HL-60 (cell line): ENCODE measurements at regions not wholly inside any gene's neighbourhood (a gene's known extent, or its start where the extent isn't known, plus 50 kb on each side); places are given as distances from the start of the nearest gene placed in this dataset.

ENCODE experiments used
- DNase-seq, 2 experiments: peaks; one replicate each; pipeline ENCODE4 v3.0.0-alpha.2; 2010 to 2020; ENCODE audit warnings: low read depth in 1 of 2, low spot score in 1 of 2
- H3K27ac ChIP-seq: fragments of 250-450 bp; sonication (Bioruptor Pico); replicated peaks from 2 replicates; pipeline ENCODE4 v1.5.1; 2020; ENCODE audit warnings: mild to moderate bottlenecking, moderate library complexity
- H3K27me3 ChIP-seq: fragments of 250-450 bp; sonication (Bioruptor Pico); 2 replicates; pipeline ENCODE4 v1.5.1; 2021; ENCODE audit warnings: mild to moderate bottlenecking, moderate library complexity; ENCODE audit not compliant: insufficient read depth, poor library complexity, severe bottlenecking
- H3K4me3 ChIP-seq: replicated peaks from 2 replicates; pipeline ENCODE4 v1.5.1; 2011; ENCODE audit warnings: mild to moderate bottlenecking, control low read depth, low read length; ENCODE audit not compliant: insufficient read depth
- GABPA ChIP-seq: IDR thresholded peaks from 2 replicates; pipeline ENCODE4 v1.6.1; 2012; ENCODE audit warnings: low read depth
- POLR2AphosphoS5 ChIP-seq: IDR thresholded peaks from 2 replicates; pipeline ENCODE4 v1.6.1; 2012; ENCODE audit warnings: low read depth
- SPI1 ChIP-seq: IDR thresholded peaks from 2 replicates; pipeline ENCODE4 v1.6.1; 2012; ENCODE audit warnings: low read depth, mild to moderate bottlenecking, borderline replicate concordance
- TF ChIP-seq, protein P1 (sequence below): IDR thresholded peaks from one replicate; pipeline ENCODE4 v1.5.1; 2011; ENCODE audit warnings: low read length, control low read depth, inconsistent platforms; ENCODE audit not compliant: insufficient read depth
- TF ChIP-seq, protein P2 (sequence below): IDR thresholded peaks from 2 replicates; pipeline ENCODE4 v1.6.1; 2012; ENCODE audit warnings: low read depth; ENCODE audit not compliant: insufficient replicate concordance

DNA sequence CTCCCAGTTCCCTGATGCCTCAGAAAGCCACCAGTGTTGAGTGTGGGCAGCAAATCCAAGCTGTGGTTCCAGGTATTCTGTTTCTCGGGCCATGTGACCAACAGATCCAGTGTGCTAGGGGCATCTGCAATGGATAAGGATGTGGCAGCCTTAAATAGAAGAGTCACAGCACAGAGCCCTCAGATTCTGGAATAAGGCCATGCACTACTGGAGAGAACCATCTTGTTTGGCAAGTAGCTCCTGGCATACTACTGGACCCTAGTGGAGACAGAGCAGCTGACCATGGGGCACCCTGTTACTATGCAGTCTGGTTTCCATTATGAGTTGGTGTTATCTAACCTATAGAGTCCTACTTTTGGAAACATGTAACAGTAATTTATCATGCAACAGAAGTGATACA lies 53.3 kb upstream of the ZBTB7C start:
- no peak overlapping the region for H3K27ac ChIP-seq
- TF ChIP-seq POLR2AphosphoS5 (no peak), GABPA (no peak), SPI1 (no peak)
- TF ChIP-seq, protein P1, sequence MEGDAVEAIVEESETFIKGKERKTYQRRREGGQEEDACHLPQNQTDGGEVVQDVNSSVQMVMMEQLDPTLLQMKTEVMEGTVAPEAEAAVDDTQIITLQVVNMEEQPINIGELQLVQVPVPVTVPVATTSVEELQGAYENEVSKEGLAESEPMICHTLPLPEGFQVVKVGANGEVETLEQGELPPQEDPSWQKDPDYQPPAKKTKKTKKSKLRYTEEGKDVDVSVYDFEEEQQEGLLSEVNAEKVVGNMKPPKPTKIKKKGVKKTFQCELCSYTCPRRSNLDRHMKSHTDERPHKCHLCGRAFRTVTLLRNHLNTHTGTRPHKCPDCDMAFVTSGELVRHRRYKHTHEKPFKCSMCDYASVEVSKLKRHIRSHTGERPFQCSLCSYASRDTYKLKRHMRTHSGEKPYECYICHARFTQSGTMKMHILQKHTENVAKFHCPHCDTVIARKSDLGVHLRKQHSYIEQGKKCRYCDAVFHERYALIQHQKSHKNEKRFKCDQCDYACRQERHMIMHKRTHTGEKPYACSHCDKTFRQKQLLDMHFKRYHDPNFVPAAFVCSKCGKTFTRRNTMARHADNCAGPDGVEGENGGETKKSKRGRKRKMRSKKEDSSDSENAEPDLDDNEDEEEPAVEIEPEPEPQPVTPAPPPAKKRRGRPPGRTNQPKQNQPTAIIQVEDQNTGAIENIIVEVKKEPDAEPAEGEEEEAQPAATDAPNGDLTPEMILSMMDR = no peak
- TF ChIP-seq, protein P2, sequence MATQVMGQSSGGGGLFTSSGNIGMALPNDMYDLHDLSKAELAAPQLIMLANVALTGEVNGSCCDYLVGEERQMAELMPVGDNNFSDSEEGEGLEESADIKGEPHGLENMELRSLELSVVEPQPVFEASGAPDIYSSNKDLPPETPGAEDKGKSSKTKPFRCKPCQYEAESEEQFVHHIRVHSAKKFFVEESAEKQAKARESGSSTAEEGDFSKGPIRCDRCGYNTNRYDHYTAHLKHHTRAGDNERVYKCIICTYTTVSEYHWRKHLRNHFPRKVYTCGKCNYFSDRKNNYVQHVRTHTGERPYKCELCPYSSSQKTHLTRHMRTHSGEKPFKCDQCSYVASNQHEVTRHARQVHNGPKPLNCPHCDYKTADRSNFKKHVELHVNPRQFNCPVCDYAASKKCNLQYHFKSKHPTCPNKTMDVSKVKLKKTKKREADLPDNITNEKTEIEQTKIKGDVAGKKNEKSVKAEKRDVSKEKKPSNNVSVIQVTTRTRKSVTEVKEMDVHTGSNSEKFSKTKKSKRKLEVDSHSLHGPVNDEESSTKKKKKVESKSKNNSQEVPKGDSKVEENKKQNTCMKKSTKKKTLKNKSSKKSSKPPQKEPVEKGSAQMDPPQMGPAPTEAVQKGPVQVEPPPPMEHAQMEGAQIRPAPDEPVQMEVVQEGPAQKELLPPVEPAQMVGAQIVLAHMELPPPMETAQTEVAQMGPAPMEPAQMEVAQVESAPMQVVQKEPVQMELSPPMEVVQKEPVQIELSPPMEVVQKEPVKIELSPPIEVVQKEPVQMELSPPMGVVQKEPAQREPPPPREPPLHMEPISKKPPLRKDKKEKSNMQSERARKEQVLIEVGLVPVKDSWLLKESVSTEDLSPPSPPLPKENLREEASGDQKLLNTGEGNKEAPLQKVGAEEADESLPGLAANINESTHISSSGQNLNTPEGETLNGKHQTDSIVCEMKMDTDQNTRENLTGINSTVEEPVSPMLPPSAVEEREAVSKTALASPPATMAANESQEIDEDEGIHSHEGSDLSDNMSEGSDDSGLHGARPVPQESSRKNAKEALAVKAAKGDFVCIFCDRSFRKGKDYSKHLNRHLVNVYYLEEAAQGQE = no peak
- DNase-seq = no peak
- peaks cover 8% of the 10 kb centered on the region for H3K27me3 ChIP-seq
- H3K4me3 ChIP-seq = no peak overlapping the region

DNA sequence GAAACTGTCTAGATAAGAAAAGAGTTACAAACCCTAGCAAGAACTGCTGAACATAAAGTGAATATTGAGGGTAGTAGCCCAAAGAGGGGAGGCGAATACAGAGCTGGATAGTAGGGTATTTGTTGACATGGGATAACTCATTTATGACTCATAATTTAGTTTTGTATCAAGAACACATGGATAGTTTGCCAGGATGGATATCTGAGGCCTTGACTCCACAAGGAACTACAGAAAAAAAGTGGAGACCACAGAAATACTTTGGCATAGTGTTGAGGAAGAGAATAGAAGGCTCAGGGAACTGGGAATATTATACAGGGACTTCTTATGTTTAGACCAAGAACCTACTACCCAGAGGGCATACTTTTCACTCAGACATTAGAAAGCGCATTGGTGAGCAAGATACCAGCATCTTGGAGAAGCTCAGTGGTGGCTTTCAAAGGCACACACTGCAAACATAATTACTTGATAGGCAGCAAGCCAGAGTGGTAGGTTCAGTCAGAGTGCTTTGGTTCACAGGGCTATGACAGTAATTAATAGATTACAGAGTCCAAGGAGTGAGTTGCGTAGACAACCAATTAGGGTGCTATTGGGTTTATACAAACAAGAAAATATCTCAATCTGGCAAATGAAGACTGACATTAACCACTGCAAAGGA lies 51.9 kb upstream of the ZBTB7C start:
- Histone ChIP-seq H3K27ac (no peak overlapping the region), H3K27me3 (peaks cover 11% of the 10 kb centered on the region), H3K4me3 (no peak overlapping the region)
- DNase-seq = no peak
- TF ChIP-seq SPI1 (no peak), GABPA (no peak), POLR2AphosphoS5 (no peak)
- TF ChIP-seq, protein P2 = no peak
- TF ChIP-seq, protein P1 = no peak

DNA sequence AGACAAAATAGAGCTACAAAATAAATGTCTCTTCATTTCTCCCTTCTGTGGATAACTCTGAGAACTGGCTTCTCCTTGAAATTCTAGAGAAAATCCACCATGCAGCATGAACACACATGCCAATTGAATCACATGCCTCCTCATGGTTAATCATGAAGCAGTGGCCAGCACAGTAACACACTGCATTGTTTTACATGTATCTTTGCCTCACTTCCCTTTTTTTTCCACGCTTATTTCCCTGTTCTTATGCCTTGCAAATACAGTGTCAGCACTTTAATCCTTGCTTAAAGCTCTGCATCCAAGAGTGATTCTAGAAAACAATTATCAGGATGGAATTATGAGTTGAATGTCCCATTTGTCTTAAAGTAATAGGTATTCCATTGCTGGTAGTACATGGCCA lies 50.3 kb upstream of the ZBTB7C start:
- Histone ChIP-seq H3K27me3 (peaks cover 17% of the 10 kb centered on the region), H3K27ac (no peak overlapping the region), H3K4me3 (no peak overlapping the region)
- DNase-seq = peak in 1 of 2 experiments; percentile 43
- TF ChIP-seq SPI1 (peak; percentile 99), POLR2AphosphoS5 (no peak)

DNA sequence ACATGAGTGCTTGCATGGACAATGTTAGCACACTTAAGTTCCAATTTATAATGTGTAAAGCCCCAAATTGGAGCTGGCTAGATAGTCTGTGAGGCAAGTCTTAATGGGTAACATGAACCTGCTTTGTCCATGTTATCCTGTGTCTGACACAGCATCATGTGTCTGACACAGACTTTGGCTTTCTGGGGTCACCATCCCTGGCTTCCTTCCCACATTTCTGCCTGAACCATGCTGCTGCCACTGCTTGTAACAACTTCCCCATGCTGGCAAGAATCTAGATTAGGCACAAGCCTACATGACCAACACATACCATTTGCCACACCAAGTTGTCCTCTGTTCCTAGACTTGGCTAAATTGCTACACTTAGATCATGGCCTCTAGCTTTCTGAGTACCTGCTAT lies 49.8 kb upstream of the ZBTB7C start:
- peaks cover 17% of the 10 kb centered on the region for H3K27me3 ChIP-seq
- no peak overlapping the region for H3K27ac ChIP-seq
- H3K4me3 ChIP-seq = no peak overlapping the region
- DNase-seq = no peak
- TF ChIP-seq POLR2AphosphoS5 = no peak
- TF ChIP-seq, protein P2 = no peak
- no peak for TF ChIP-seq SPI1
- TF ChIP-seq GABPA = no peak
- TF ChIP-seq, protein P1 = no peak
